Kidney (tissue), 13 donors: ENCODE measurements at regions not wholly inside any gene's neighbourhood (a gene's known extent, or its start where the extent isn't known, plus 50 kb on each side); places are given as distances from the start of the nearest gene placed in this dataset.

Experiments used
- DNase-seq, 5 donors: peaks; one replicate each; pipeline ENCODE4 v3.0.0-alpha.2; 2013 to 2020
- FAIRE-seq: peaks from 2 replicates; lab custom pipeline; 2012; peaks lifted over from hg19 to GRCh38; lab: Jason Lieb, UNC
- H3K27ac ChIP-seq, 2 donors: one replicate each; pipeline ENCODE4 v1.7.0; 2013; ENCODE audit warnings: low read depth in 2 of 2, low read length in 2 of 2, inconsistent platforms in 1 of 2
- H3K27me3 ChIP-seq: one replicate; pipeline ENCODE4 v1.7.1; 2013; ENCODE audit warnings: low read length, inconsistent platforms; ENCODE audit not compliant: control insufficient read depth, insufficient read depth
- H3K36me3 ChIP-seq, 3 donors: one replicate each; pipeline versions ENCODE4 v1.7.0 to v1.7.1; 2013; ENCODE audit warnings: low read length in 3 of 3, control low read depth in 1 of 3, inconsistent platforms in 1 of 3; ENCODE audit not compliant: insufficient read depth in 3 of 3, control insufficient read depth in 2 of 3
- H3K4me1 ChIP-seq, 3 donors: one replicate each; pipeline versions ENCODE4 v1.7.0 to v1.7.1; 2013; ENCODE audit warnings: low read length in 3 of 3, inconsistent platforms in 1 of 3, low read depth in 1 of 3; ENCODE audit not compliant: control insufficient read depth in 2 of 3, insufficient read depth in 2 of 3
- H3K4me3 ChIP-seq, 3 donors: one replicate each; pipeline versions ENCODE4 v1.7.0 to v1.8.1; 2013; ENCODE audit warnings: low read length in 3 of 3, control low read depth in 1 of 3, inconsistent platforms in 1 of 3
- H3K9ac ChIP-seq, 3 donors: one replicate each; pipeline versions ENCODE4 v1.7.0 to v1.7.1; 2013; ENCODE audit warnings: low read length in 3 of 3, control low read depth in 1 of 3, inconsistent platforms in 1 of 3
- H3K9me3 ChIP-seq, 3 donors: one replicate each; pipeline versions ENCODE4 v1.7.0 to v1.7.1; 2013; ENCODE audit warnings: low read length in 3 of 3, control low read depth in 1 of 3, inconsistent platforms in 1 of 3; ENCODE audit not compliant: control insufficient read depth in 2 of 3, insufficient read depth in 1 of 3
- CTCF ChIP-seq: IDR thresholded peaks from 3 replicates; pipeline ENCODE4 v1.5.1; 2012; ENCODE audit warnings: mild to moderate bottlenecking, moderate library complexity, borderline replicate concordance; ENCODE audit not compliant: insufficient read depth; ENCODE audit errors: extremely low read depth
- intact Hi-C: fragments of 100-400 bp; cut with DNase I; formaldehyde crosslinking; loops from one replicate; pipeline ENCODE4 v1.11.1; 2022
- donor health status: control.
- donor health status: control.
- donor health status: control.
- donor health status: control.
- donor health status: control.
- donor health status: DM: yes; HTN: yes; CAD: no.
- donor health status: Normal renal cell carcinoma (clear cell type).

GRCh38 chr6:47952640-47953039, 158.4 kb downstream of the PTCHD4 start:
- TF ChIP-seq CTCF: no peak
- H3K4me3 ChIP-seq: no peak overlapping the region
- intact Hi-C loops: no loop called here

GRCh38 chr6:47944846-47945245, 163.0 kb downstream of the OPN5 start:
- Histone ChIP-seq H3K4me3 (no peak overlapping the region), H3K27ac (no peak overlapping the region), H3K36me3 (no peaks in the 10 kb centered on the region), H3K27me3 (no peaks in the 10 kb centered on the region), H3K9ac (no peak overlapping the region), H3K9me3 (no peaks in the 10 kb centered on the region), H3K4me1 (no peaks in the 10 kb centered on the region)
- DNase-seq (no peak), FAIRE-seq (no peak)
- TF ChIP-seq CTCF: no peak
- intact Hi-C loops: no loop called here

More at GRCh38 chr6:47952640-47953039, 158.4 kb downstream of the PTCHD4 start:
- no peaks in the 10 kb centered on the region for H3K9me3 ChIP-seq
- H3K36me3 ChIP-seq: no peaks in the 10 kb centered on the region
- DNase-seq: no peak
- FAIRE-seq: no peak
- no peaks in the 10 kb centered on the region for H3K4me1 ChIP-seq
- H3K27ac ChIP-seq: no peak overlapping the region
- H3K27me3 ChIP-seq: no peaks in the 10 kb centered on the region
- H3K9ac ChIP-seq: no peak overlapping the region

GRCh38 chr6:47938405-47938804, 156.6 kb downstream of the OPN5 start:
- Histone ChIP-seq H3K4me3 (no peak overlapping the region), H3K4me1 (no peaks in the 10 kb centered on the region), H3K27ac (no peak overlapping the region), H3K9me3 (no peaks in the 10 kb centered on the region), H3K27me3 (no peaks in the 10 kb centered on the region), H3K36me3 (no peaks in the 10 kb centered on the region), H3K9ac (no peak overlapping the region)
- FAIRE-seq (no peak), DNase-seq (no peak)
- intact Hi-C loops: no loop called here
- no peak for TF ChIP-seq CTCF

GRCh38 chr6:47936820-47937219, 155.0 kb downstream of the OPN5 start:
- no peak for DNase-seq
- TF ChIP-seq CTCF: no peak
- H3K27me3 ChIP-seq: no peaks in the 10 kb centered on the region
- H3K4me1 ChIP-seq: no peaks in the 10 kb centered on the region
- no peaks in the 10 kb centered on the region for H3K36me3 ChIP-seq
- H3K9ac ChIP-seq: no peak overlapping the region
- intact Hi-C loops: no loop called here
- no peak for FAIRE-seq
- H3K27ac ChIP-seq: no peak overlapping the region
- H3K9me3 ChIP-seq: no peaks in the 10 kb centered on the region
- H3K4me3 ChIP-seq: no peak overlapping the region
